ENCODE measurements at regions not wholly inside any gene's neighbourhood (a gene's known extent, or its start where the extent isn't known, plus 50 kb on each side); places are given as distances from the start of the nearest gene placed in this dataset.

DNA sequence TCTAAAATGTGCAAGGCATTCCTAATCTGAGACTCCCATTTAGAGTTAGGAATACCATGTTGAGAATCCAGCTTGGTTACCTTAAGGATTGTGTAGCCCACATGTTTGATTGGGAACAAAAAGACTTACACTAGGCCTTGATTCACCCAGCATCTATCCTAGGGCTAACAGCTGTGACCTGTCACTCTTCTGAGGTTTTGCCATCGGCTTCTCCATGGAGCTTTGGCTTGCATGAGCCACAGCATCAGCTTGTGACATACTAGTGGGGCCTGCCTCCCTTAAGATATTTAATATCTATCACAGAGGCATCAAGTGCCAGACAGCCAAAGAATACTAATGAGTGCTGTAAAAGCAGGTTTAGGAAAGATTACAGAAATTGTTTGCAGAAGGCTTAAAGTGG is 241.3 kb upstream of the UBE2E3 start:
- DNase-seq, result no peak

DNA sequence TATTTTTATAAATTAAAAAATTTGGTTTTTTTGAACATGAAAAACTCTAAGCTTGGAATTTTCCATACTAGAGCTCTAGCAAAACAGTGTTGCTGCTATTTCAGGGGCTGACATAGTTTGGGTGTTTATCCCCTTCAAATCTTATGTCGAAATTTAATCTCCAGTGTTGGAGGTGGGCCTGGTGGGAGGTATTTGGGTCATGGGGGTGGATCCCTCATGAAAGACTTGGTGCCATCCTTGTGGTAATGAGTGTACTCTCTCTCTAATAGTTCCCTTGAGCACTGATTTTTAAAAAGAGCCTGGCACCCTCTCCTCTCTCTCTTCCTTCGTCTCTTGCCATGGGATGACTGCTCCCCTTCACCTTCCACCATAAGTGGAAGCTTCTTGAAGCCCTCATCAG is 244.6 kb upstream of the UBE2E3 start:
- DNase-seq, result no peak

GRCh38 chr2:180734382-180734781 is 246.0 kb upstream of the UBE2E3 start:
- no peak for DNase-seq

DNA sequence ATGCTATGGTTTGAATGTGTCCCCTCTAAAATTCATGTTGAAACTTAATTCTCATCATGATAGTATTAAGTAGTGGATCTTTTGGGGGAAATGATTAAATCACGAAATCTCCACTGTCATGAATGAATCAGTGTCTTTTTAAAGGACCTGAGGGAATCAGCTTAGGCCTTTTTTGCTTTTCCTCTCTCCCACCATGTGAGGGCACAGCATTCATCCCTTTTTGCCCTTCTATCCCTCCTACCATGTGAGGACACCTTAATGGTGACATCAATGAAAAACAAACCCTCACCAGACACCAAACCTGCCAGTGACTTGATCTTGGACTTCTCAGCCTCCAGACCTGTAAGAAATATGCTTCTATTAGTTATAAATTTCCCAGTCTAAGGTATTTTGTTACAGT is 247.1 kb upstream of the UBE2E3 start:
- no peak for DNase-seq

GRCh38 chr2:180732337-180732736 is 248.1 kb upstream of the UBE2E3 start:
- no peak for DNase-seq

DNA sequence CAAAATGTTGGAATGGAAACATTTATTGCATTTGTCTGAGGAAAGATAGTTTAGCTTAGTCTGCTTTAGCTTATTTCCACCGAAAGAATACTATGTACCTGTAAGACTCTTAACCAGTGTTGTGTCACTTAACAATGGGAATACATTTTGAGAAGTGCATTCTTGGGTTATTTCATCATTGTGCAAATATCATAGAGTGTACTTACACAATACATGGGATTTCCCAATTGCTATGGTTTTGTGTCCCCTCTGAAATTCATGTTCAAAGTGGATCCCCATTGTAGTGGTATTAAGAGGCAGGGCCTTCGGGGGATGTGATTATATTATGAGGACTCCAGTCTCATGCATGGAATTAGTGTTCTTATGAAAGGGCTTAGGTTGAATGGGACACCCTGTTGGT is 249.4 kb upstream of the UBE2E3 start:
- DNase-seq, result no peak

- no peak for DNase-seq
Observed at GRCh38 chr2:180728928-180729559, 251.4 kb upstream of the UBE2E3 start.

DNA sequence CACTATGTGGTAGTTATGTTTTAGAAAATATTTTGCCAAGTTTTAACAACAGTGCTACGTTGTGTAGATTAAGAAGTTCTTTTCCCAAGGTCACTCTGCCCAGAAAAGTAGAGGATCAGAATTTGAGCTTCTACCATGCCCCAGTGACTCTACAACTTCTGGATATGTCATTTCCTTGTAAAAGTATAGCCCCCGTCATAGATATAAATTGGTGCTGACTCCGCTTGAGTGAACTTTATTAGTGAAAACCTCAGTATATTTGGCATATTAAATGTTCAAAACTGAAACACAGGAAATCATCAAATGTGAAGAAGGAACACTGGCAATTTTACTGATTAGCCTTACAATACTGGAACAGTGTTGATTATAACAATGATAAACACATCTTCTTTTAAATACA is 256.7 kb upstream of the UBE2E3 start:
- DNase-seq, result no peak

DNA sequence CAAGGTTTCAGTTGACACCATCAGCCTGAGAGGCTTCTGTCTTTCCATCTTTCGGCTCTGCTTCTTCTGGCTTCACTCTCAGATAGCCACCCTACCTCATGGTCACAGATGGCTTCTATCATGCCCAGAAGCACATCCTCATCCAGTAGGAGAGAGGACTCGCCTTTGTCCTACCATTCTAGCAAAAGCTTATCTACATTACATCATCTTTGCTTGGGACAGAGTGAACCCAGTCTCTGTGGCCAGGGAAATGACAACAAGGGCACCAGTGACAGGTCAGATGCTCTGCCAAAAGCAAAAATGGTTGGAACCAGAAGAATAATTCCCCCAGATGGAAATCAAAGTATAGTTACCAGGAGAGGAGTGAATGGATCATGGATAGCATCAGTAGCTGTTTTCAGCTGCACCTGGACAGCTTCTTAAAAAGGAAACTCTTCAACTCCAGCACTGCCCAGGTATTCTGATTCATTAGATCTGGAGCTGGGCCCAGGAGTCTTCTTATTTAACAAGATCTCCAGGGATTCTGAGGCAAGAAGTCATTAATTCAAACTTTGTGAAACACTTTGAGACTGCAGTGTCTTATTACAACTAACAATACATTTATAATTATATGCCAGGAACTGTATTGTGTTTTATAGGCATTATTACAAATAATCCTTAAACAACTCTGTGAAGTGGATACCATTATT is 257.7 kb upstream of the UBE2E3 start:
- DNase-seq, result no peak

DNA sequence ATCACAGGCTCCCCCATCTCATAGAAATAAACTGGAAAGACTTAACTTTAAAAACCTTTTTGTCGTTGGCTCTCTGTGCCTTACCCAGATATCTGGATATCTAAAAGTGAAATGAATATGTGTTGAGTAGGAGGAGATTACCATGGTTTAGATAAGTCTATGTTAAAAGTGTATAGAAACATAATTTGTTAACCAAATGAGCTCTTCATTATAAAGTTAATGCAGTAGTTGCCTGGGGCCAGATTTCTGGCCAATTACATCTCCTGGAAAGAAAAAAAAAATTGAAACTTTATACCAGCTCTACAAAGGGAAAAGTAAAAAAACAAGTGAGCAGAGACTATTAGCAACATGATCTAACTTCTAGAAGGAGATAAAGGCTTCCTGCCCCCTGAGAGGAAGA is 259.6 kb upstream of the UBE2E3 start:
- no peak for DNase-seq

GRCh38 chr2:180717588-180717987 is 262.8 kb upstream of the UBE2E3 start:
- DNase-seq, result no peak

GRCh38 chr2:180716186-180717180 is 263.9 kb upstream of the UBE2E3 start:
- no peak for DNase-seq

GRCh38 chr2:180715044-180715443 is 265.4 kb upstream of the UBE2E3 start:
- DNase-seq, result no peak

- no peak for DNase-seq
Observed at GRCh38 chr2:180709392-180710145, 270.8 kb upstream of the UBE2E3 start.

GRCh38 chr2:180707884-180708205 is 272.6 kb upstream of the UBE2E3 start:
- peak in 2 of 56 donors; percentile 1 to 13 for DNase-seq

GRCh38 chr2:180707175-180707883 is 273.1 kb upstream of the UBE2E3 start:
- DNase-seq, result no peak

DNA sequence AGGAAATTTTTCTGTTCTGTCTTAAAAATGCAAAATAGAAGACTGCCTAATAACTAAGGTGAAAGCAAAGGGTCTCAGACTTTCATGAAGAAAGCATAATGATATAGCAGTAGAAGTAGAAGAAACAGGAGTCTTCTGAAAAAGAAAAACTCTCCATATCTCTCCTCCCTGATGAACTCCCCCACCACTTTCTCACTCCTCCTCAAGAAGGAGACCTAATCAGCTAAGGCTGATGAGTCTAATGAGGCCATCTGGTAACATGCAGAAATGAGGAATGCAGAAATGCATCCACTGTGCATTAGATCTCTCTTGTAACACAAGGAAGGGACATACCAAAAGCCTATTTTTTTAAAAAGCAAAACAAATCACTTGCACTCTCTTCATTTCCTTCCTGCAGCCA is 273.7 kb upstream of the UBE2E3 start:
- DNase-seq, result no peak

- no peak for DNase-seq
Observed at GRCh38 chr2:180705551-180705950, 274.9 kb upstream of the UBE2E3 start.

DNA sequence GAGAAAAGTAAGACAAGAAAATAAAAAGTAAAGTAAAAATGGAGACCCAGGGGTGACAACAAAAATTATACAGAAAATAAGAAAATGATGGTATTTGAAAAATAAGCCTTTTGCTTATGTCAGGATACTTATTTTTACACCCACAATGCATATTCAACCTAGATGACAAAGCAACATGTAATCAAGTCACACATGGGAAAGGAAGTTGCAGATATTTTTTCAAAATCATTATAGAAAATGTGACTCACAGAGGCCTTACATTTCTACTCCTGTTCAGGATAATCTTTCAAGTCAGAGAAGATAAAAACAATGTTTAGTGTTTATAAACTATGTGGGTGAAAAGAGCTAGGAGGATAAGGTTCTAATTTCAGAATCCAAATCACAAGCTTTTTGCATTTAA is 275.3 kb upstream of the UBE2E3 start:
- DNase-seq, result no peak

DNA sequence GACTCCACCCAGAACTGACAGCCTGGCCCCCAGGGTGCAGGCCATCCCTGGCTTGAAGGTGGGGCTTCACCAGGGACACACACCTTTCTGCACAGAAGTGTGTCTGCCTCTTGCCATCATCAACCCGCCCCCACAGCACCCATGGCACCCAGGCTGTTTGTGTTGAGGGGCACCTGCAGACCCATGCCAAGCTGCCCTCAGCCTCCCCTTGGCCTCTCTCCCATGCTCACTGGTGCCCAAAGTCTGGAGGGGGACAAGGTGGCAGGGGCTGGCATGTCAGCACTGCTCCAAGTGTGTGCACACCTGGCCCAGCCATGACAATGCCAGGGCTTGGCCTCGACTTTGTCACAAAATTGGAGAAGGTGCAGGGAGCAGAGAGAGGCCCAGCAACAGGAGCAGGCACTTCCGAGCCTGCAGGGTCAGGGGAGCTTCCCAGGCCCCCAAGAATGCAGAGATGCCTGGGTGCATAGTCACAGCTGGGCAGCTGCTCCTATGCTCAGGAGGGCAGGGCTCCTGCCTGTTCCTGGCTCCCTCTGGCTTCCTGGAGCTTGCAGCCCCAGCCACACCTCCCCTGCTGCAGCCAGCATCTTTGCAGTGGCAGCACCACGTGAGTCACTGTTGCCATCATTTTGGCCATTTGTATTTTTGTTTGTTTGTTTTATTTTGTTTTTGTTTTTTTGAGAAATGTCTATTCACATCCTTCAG is 280.6 kb upstream of the UBE2E3 start:
- no peak for DNase-seq

Data from amygdala (tissue), 56 donors.